HEK293 (cell line): ENCODE measurements at regions not wholly inside any gene's neighbourhood (a gene's known extent, or its start where the extent isn't known, plus 50 kb on each side); places are given as distances from the start of the nearest gene placed in this dataset.

Source experiments
- CTCF ChIA-PET: fragments of 350-600 bp; formaldehyde crosslinking; extraction: SDS; loops from one replicate; lab custom pipeline; 2021; ENCODE audit warnings: antibody characterized with exemption; lab: Yijun Ruan, JAX
- POLR2A ChIA-PET: fragments of 300-600 bp; formaldehyde crosslinking; extraction: SDS; loops from one replicate; lab custom pipeline; 2020; ENCODE audit warnings: antibody characterized with exemption, inconsistent platforms; lab: Yijun Ruan, JAX
- H3K27ac ChIP-seq: fragments of 200-500 bp; sonication (Bioruptor generic); 2 replicates; pipeline ENCODE4 v1.5.1; 2014; ENCODE audit warnings: low read depth, low read length, control low read depth, inconsistent platforms; ENCODE audit errors: extremely low read depth
- H3K36me3 ChIP-seq, 2 experiments: fragments of 200-500 bp in 1 of 2; sonication (Bioruptor generic) in 1 of 2; 1 replicate in 1 of 2; 2 replicates in 1 of 2; pipeline ENCODE4 v1.5.1; 2014 to 2017; ENCODE audit warnings: inconsistent platforms in 2 of 2, low read length in 2 of 2; ENCODE audit not compliant: control insufficient read depth in 2 of 2, insufficient read depth in 1 of 2
- H3K4me1 ChIP-seq: fragments of 200-500 bp; sonication (Bioruptor generic); 2 replicates; pipeline ENCODE4 v1.5.1; 2014; ENCODE audit warnings: mild to moderate bottlenecking, low read length, inconsistent platforms; ENCODE audit not compliant: control insufficient read depth, insufficient read depth
- H3K4me3 ChIP-seq: 2 replicates; pipeline ENCODE4 v1.5.1; 2011; ENCODE audit warnings: low read depth, mild to moderate bottlenecking, control low read depth, low read length, moderate library complexity
- H3K9me3 ChIP-seq: fragments of 200-500 bp; sonication (Bioruptor generic); 2 replicates; pipeline ENCODE4 v1.5.1; 2014; ENCODE audit warnings: low read depth, low read length, inconsistent platforms; ENCODE audit not compliant: control insufficient read depth, insufficient read depth
- GLI2 ChIP-seq: fragments of 450-650 bp; formaldehyde crosslinking; IDR thresholded peaks from 2 replicates; pipeline ENCODE4; 2017; ENCODE audit warnings: missing biosample characterization, missing genetic modification characterization, low read depth, borderline replicate concordance
- GLIS1 ChIP-seq: fragments of 450-650 bp; formaldehyde crosslinking; IDR thresholded peaks from 2 replicates; pipeline ENCODE4 v1.5.1; 2016; ENCODE audit warnings: missing biosample characterization, missing genetic modification characterization
- GLIS2 ChIP-seq: fragments of 450-650 bp; formaldehyde crosslinking; IDR thresholded peaks from 2 replicates; pipeline ENCODE4 v1.5.1; 2016; ENCODE audit warnings: missing biosample characterization, missing genetic modification characterization
- HOXD13 ChIP-seq: sonication (generic); formaldehyde crosslinking; IDR thresholded peaks from 2 replicates; pipeline ENCODE4 v1.8.0; 2022; ENCODE audit warnings: missing genetic modification reagents, borderline replicate concordance
- OVOL3 ChIP-seq: fragments of 450-650 bp; formaldehyde crosslinking; IDR thresholded peaks from 2 replicates; pipeline ENCODE4 v1.5.1; 2016; ENCODE audit warnings: missing biosample characterization, missing genetic modification characterization
- SCRT1 ChIP-seq: fragments of 450-650 bp; formaldehyde crosslinking; IDR thresholded peaks from 2 replicates; pipeline ENCODE4 v1.5.1; 2016; ENCODE audit warnings: missing biosample characterization, missing genetic modification characterization, borderline replicate concordance
- SP2 ChIP-seq: fragments of 450-650 bp; formaldehyde crosslinking; IDR thresholded peaks from 2 replicates; pipeline ENCODE4 v1.5.1; 2016; ENCODE audit warnings: missing biosample characterization, missing genetic modification characterization
- ZBTB17 ChIP-seq: fragments of 450-650 bp; formaldehyde crosslinking; IDR thresholded peaks from 2 replicates; pipeline ENCODE4 v1.5.1; 2016; ENCODE audit warnings: missing biosample characterization, missing genetic modification characterization
- ZBTB20 ChIP-seq: fragments of 450-650 bp; formaldehyde crosslinking; IDR thresholded peaks from 2 replicates; pipeline ENCODE4 v1.5.1; 2016; ENCODE audit warnings: missing biosample characterization, missing genetic modification characterization
- ZBTB8A ChIP-seq: fragments of 450-650 bp; formaldehyde crosslinking; IDR thresholded peaks from 2 replicates; pipeline ENCODE4 v1.5.1; 2016; ENCODE audit warnings: missing biosample characterization, missing genetic modification characterization
- ZNF121 ChIP-seq: fragments of 450-650 bp; formaldehyde crosslinking; IDR thresholded peaks from 2 replicates; pipeline ENCODE4 v1.5.1; 2016; ENCODE audit warnings: missing biosample characterization, missing genetic modification characterization
- ZNF132 ChIP-seq: fragments of 450-650 bp; formaldehyde crosslinking; IDR thresholded peaks from 2 replicates; pipeline ENCODE4 v1.5.1; 2017; ENCODE audit warnings: missing biosample characterization, missing genetic modification characterization, borderline replicate concordance
- ZNF214 ChIP-seq: fragments of 450-650 bp; formaldehyde crosslinking; IDR thresholded peaks from 2 replicates; pipeline ENCODE4 v1.5.1; 2017; ENCODE audit warnings: missing biosample characterization, mild to moderate bottlenecking, missing genetic modification characterization, borderline replicate concordance
- ZNF24 ChIP-seq: fragments of 450-650 bp; formaldehyde crosslinking; IDR thresholded peaks from 2 replicates; pipeline ENCODE4 v1.5.1; 2016; ENCODE audit warnings: missing biosample characterization, missing genetic modification characterization
- ZNF548 ChIP-seq: fragments of 450-650 bp; formaldehyde crosslinking; IDR thresholded peaks from 2 replicates; pipeline ENCODE4 v1.5.1; 2016; ENCODE audit warnings: missing biosample characterization, missing genetic modification characterization
- ZNF555 ChIP-seq: fragments of 450-650 bp; formaldehyde crosslinking; conservative IDR thresholded peaks from 2 replicates; pipeline ENCODE4 v1.5.1; 2017; ENCODE audit warnings: missing biosample characterization, mild to moderate bottlenecking, missing genetic modification characterization, inconsistent platforms
- ZNF558 ChIP-seq: fragments of 450-650 bp; formaldehyde crosslinking; IDR thresholded peaks from 2 replicates; pipeline ENCODE4 v1.5.1; 2016; ENCODE audit warnings: missing biosample characterization, missing genetic modification characterization
- ZNF561 ChIP-seq: fragments of 450-650 bp; IDR thresholded peaks from 2 replicates; pipeline ENCODE4 v1.5.1; 2018; ENCODE audit warnings: missing biosample characterization, missing genetic modification characterization, borderline replicate concordance
- ZNF664 ChIP-seq: fragments of 450-650 bp; formaldehyde crosslinking; IDR thresholded peaks from 2 replicates; pipeline ENCODE4 v1.5.1; 2016; ENCODE audit warnings: missing biosample characterization, missing genetic modification characterization
- ZNF776 ChIP-seq: fragments of 450-650 bp; formaldehyde crosslinking; IDR thresholded peaks from 2 replicates; pipeline ENCODE4 v1.5.0; 2017; ENCODE audit warnings: missing biosample characterization, missing genetic modification characterization, borderline replicate concordance
- ZSCAN30 ChIP-seq: fragments of 450-650 bp; IDR thresholded peaks from 2 replicates; pipeline ENCODE4 v1.5.1; 2018; ENCODE audit warnings: missing biosample characterization, mild to moderate bottlenecking, missing genetic modification characterization, moderate library complexity
- ZXDB ChIP-seq: fragments of 450-650 bp; formaldehyde crosslinking; IDR thresholded peaks from 2 replicates; pipeline ENCODE4 v1.5.1; 2016; ENCODE audit warnings: missing biosample characterization, missing genetic modification characterization
- TF ChIP-seq, protein P1 (sequence below): fragments of 450-650 bp; formaldehyde crosslinking; IDR thresholded peaks from 2 replicates; pipeline ENCODE4 v1.5.1; 2017; ENCODE audit warnings: missing biosample characterization, missing genetic modification characterization
- TF ChIP-seq, protein P2 (sequence below): fragments of 450-650 bp; formaldehyde crosslinking; IDR thresholded peaks from 2 replicates; pipeline ENCODE4 v1.5.1; 2017; ENCODE audit warnings: missing biosample characterization, missing genetic modification characterization
- TF ChIP-seq, protein P3 (sequence below): fragments of 450-650 bp; formaldehyde crosslinking; IDR thresholded peaks from 2 replicates; pipeline ENCODE4 v1.5.1; 2016; ENCODE audit warnings: missing biosample characterization, missing genetic modification characterization
- TF ChIP-seq, protein P4 (sequence below): fragments of 450-650 bp; formaldehyde crosslinking; IDR thresholded peaks from 2 replicates; pipeline ENCODE4 v1.5.1; 2017; ENCODE audit warnings: missing biosample characterization, missing genetic modification characterization

DNA sequence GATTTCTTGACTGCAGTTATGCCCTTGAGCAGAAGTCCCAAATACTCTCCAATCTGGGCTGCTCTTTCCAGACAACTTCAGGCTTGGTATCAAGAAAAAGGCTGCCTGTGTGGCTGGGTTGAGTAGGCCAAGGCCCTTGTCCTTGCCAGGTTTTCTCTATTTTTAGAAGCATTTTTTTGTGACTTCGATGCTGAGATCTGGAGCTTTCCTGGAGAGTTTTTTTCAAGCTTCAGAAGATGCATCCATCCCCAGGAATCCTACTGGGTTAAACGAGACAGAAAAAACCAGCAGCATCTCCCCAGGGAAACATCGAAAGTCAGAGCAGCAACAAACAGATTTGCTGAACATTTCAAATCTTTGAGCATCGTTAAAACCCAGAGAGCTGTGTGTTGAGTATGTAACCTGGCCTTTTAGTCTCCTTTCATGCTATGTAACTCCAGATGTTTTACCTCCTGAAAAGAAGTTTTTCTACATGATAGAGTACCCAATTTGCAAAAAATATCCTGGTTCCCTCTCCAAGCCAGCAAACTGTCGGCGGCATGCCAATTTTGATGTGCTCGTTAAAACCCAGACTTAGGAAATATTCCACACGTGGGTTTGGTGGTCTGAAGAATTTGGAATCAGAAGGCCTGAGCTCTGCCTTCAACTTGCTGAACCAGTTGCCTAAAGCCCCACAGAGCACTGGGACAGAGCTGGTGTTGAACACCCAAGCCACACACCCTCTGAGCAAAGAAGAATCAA is 98.1 kb upstream of the ALDH1B1 start:
- no peak for TF ChIP-seq ZBTB17 (tag by site-specific recombination)
- TF ChIP-seq, protein P1, sequence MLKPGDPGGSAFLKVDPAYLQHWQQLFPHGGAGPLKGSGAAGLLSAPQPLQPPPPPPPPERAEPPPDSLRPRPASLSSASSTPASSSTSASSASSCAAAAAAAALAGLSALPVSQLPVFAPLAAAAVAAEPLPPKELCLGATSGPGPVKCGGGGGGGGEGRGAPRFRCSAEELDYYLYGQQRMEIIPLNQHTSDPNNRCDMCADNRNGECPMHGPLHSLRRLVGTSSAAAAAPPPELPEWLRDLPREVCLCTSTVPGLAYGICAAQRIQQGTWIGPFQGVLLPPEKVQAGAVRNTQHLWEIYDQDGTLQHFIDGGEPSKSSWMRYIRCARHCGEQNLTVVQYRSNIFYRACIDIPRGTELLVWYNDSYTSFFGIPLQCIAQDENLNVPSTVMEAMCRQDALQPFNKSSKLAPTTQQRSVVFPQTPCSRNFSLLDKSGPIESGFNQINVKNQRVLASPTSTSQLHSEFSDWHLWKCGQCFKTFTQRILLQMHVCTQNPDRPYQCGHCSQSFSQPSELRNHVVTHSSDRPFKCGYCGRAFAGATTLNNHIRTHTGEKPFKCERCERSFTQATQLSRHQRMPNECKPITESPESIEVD: 0 out of 2 replicates have a peak, but pooled peaks have one; percentile 38
- TF ChIP-seq, all 188 proteins: peak for 1
- H3K27ac ChIP-seq: no peak overlapping the region
- no peaks in the 10 kb centered on the region for H3K36me3 ChIP-seq
- H3K4me1 ChIP-seq: no peaks in the 10 kb centered on the region
- ChIA-PET POLR2A (no interaction called here), CTCF (interaction anchor here (1.4 kb wide), 1 partner anchor 31 kb away, joined by 4 read pairs; no protein-coding TSS in a partner anchor)
- no peaks in the 10 kb centered on the region for H3K9me3 ChIP-seq
- no peak overlapping the region for H3K4me3 ChIP-seq

DNA sequence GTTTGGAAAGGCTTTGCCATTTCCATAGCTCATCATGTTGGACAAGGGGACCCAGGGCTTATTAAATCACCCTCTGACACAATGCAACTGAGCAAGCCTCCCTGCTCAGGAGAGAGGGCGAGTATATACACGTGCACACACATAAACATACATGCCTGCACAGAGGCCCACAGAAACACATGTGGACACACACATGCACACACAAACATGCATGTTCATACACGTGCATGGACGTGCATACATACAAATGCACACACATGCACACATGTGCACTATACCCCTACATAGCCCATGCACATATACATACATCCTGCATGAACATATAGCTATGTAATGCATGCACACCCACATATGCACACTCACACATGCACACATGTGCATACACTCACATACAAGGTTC is 99.5 kb upstream of the ALDH1B1 start:
- Histone ChIP-seq H3K9me3 (no peaks in the 10 kb centered on the region), H3K4me3 (no peak overlapping the region), H3K4me1 (no peaks in the 10 kb centered on the region), H3K36me3 (no peaks in the 10 kb centered on the region), H3K27ac (no peak overlapping the region)
- POLR2A ChIA-PET: no interaction called here
- no peak for TF ChIP-seq SP2
- no peak for TF ChIP-seq GLIS1 (tag by site-specific recombination)
- TF ChIP-seq, protein P2, sequence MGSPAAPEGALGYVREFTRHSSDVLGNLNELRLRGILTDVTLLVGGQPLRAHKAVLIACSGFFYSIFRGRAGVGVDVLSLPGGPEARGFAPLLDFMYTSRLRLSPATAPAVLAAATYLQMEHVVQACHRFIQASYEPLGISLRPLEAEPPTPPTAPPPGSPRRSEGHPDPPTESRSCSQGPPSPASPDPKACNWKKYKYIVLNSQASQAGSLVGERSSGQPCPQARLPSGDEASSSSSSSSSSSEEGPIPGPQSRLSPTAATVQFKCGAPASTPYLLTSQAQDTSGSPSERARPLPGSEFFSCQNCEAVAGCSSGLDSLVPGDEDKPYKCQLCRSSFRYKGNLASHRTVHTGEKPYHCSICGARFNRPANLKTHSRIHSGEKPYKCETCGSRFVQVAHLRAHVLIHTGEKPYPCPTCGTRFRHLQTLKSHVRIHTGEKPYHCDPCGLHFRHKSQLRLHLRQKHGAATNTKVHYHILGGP (tag by site-specific recombination): no peak
- no peak for TF ChIP-seq GLIS2 (tag by site-specific recombination)
- no peak for TF ChIP-seq ZNF121 (tag by site-specific recombination)
- TF ChIP-seq, protein P3, sequence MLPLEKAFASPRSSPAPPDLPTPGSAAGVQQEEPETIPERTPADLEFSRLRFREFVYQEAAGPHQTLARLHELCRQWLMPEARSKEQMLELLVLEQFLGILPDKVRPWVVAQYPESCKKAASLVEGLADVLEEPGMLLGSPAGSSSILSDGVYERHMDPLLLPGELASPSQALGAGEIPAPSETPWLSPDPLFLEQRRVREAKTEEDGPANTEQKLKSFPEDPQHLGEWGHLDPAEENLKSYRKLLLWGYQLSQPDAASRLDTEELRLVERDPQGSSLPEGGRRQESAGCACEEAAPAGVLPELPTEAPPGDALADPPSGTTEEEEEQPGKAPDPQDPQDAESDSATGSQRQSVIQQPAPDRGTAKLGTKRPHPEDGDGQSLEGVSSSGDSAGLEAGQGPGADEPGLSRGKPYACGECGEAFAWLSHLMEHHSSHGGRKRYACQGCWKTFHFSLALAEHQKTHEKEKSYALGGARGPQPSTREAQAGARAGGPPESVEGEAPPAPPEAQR (tag by site-specific recombination): no peak
- no peak for TF ChIP-seq OVOL3 (tag by site-specific recombination)
- no peak for TF ChIP-seq ZNF24
- TF ChIP-seq ZXDB (tag by site-specific recombination): no peak
- CTCF ChIA-PET: interaction anchor here (0.9 kb wide), 1 partner anchor 133 kb away, joined by 3 read pairs; no protein-coding TSS in a partner anchor

DNA sequence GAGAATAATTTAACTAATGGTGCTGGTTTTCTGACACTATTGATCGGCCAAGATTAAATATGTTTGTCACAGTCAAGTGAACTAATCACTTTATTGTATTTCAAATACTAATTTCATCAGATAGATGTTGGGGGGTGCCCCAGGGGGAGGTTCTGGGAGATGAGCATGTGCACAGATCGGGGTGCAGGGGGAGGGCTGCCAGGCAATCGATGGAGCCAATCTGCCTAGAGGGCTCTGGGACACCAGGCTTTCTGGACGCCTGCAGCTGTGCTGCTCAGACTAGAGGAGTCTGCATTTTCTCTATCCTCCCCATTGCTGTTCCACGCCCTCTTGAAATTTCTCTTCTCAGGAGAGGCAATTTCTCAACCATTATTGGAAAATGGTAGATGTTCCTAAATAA is 100.0 kb upstream of the ALDH1B1 start:
- no peak overlapping the region for H3K27ac ChIP-seq
- ChIA-PET CTCF (interaction anchor here (0.5 kb wide), 1 partner anchor 758 kb away, joined by 3 read pairs; no protein-coding TSS in a partner anchor), POLR2A (no interaction called here)
- H3K4me1 ChIP-seq: no peaks in the 10 kb centered on the region
- no peaks in the 10 kb centered on the region for H3K9me3 ChIP-seq
- no peaks in the 10 kb centered on the region for H3K36me3 ChIP-seq
- TF ChIP-seq ZNF776 (tag by site-specific recombination) (no peak), ZNF214 (tag by site-specific recombination) (no peak), ZBTB20 (no peak), ZBTB8A (tag by site-specific recombination) (no peak), SCRT1 (no peak), ZNF555 (tag by site-specific recombination) (no peak), ZNF561 (tag by site-specific recombination) (no peak), ZNF548 (tag by site-specific recombination) (no peak), ZNF664 (no peak), HOXD13 (CRISPR knock-in tag) (no peak), ZSCAN30 (tag by site-specific recombination) (no peak), GLI2 (tag by site-specific recombination) (no peak), ZNF558 (no peak), ZNF132 (no peak)
- TF ChIP-seq, protein P4, sequence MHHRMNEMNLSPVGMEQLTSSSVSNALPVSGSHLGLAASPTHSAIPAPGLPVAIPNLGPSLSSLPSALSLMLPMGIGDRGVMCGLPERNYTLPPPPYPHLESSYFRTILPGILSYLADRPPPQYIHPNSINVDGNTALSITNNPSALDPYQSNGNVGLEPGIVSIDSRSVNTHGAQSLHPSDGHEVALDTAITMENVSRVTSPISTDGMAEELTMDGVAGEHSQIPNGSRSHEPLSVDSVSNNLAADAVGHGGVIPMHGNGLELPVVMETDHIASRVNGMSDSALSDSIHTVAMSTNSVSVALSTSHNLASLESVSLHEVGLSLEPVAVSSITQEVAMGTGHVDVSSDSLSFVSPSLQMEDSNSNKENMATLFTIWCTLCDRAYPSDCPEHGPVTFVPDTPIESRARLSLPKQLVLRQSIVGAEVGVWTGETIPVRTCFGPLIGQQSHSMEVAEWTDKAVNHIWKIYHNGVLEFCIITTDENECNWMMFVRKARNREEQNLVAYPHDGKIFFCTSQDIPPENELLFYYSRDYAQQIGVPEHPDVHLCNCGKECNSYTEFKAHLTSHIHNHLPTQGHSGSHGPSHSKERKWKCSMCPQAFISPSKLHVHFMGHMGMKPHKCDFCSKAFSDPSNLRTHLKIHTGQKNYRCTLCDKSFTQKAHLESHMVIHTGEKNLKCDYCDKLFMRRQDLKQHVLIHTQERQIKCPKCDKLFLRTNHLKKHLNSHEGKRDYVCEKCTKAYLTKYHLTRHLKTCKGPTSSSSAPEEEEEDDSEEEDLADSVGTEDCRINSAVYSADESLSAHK: no peak
- no peak overlapping the region for H3K4me3 ChIP-seq
